ENCODE measurements at regions not wholly inside any gene's neighbourhood (a gene's known extent, or its start where the extent isn't known, plus 50 kb on each side); places are given as distances from the start of the nearest gene placed in this dataset.

- H3K4me3 ChIP-seq (ENCODE audit: low read depth in 2 of 2, low read length in 2 of 2): no peak overlapping the region
- in situ Hi-C loops (cut with HindIII; ENCODE audit: low pct_unique_long_range_greater_than_20kb, low sequenced_read_pairs) (no loop called here), intact Hi-C loops (cut with micrococcal nuclease; ENCODE audit: unreplicated experiment) (no loop called here)
- H3K36me3 ChIP-seq (ENCODE audit: control insufficient read depth, insufficient read depth, low read length): no peaks in the 10 kb centered on the region
- no peak for TF ChIP-seq SIN3A (IDR thresholded peaks at IDR 0.05; ENCODE audit: borderline replicate concordance, insufficient read depth, low read depth, low read length)
- TF ChIP-seq TCF7L2 (IDR thresholded peaks at IDR 0.05; ENCODE audit: low read depth, low read length): no peak
- TF ChIP-seq CTCF (IDR thresholded peaks at IDR 0.05): no peak
- TF ChIP-seq REST (IDR thresholded peaks at IDR 0.05; ENCODE audit: insufficient read depth in 1 of 2, low read depth in 2 of 2, low read length in 1 of 2): no peak
- ChIA-PET CTCF (no interaction called here), POLR2A (no interaction called here)
- no peak overlapping the region for H3K27ac ChIP-seq (ENCODE audit: low read length)
- ATAC-seq (no peak), DNase-seq (ENCODE audit: low read depth, low spot score) (no peak)
- H3K9me3 ChIP-seq (ENCODE audit: control insufficient read depth, insufficient read depth, low read depth, low read length): no peaks in the 10 kb centered on the region
- no peaks in the 10 kb centered on the region for H3K4me1 ChIP-seq (ENCODE audit: control insufficient read depth, insufficient read depth, low read length)
- H3K27me3 ChIP-seq (ENCODE audit: control insufficient read depth, insufficient read depth, low read length): no peaks in the 10 kb centered on the region
- no TSS peak for BruUV-seq (replicated peaks)
These were observed 253.9 kb upstream of the MAN1A1 start for GRCh38 chr6:119603501-119603900.

GRCh38 chr6:119602215-119603178, 252.9 kb upstream of the MAN1A1 start:
- intact Hi-C loops (cut with micrococcal nuclease; ENCODE audit: unreplicated experiment): no loop called here
- CTCF ChIA-PET: no interaction called here
- ATAC-seq: no peak

More at GRCh38 chr6:119602215-119603178, 252.9 kb upstream of the MAN1A1 start:
- H3K36me3 ChIP-seq (ENCODE audit: control insufficient read depth, insufficient read depth, low read length): no peaks in the 10 kb centered on the region
- no peak for TF ChIP-seq POLR2AphosphoS5 (IDR thresholded peaks at IDR 0.05; ENCODE audit: low read depth, low read length)
- no peak for TF ChIP-seq REST (IDR thresholded peaks at IDR 0.05; ENCODE audit: insufficient read depth in 1 of 2, low read depth in 2 of 2, low read length in 1 of 2)
- no peak for TF ChIP-seq CTCF (IDR thresholded peaks at IDR 0.05)
- no peak for TF ChIP-seq TCF7L2 (IDR thresholded peaks at IDR 0.05; ENCODE audit: low read depth, low read length)
- TF ChIP-seq SIN3A (IDR thresholded peaks at IDR 0.05; ENCODE audit: borderline replicate concordance, insufficient read depth, low read depth, low read length): no peak
- in situ Hi-C loops (cut with HindIII; ENCODE audit: low pct_unique_long_range_greater_than_20kb, low sequenced_read_pairs): no loop called here
- H3K27me3 ChIP-seq (ENCODE audit: control insufficient read depth, insufficient read depth, low read length): no peaks in the 10 kb centered on the region
- H3K4me3 ChIP-seq (ENCODE audit: low read depth in 2 of 2, low read length in 2 of 2): no peak overlapping the region
- no peak overlapping the region for H3K27ac ChIP-seq (ENCODE audit: low read length)
- no peak for DNase-seq (ENCODE audit: low read depth, low spot score)
- POLR2A ChIA-PET: no interaction called here
- no peaks in the 10 kb centered on the region for H3K4me1 ChIP-seq (ENCODE audit: control insufficient read depth, insufficient read depth, low read length)
- BruUV-seq (replicated peaks): no TSS peak
- H3K9me3 ChIP-seq (ENCODE audit: control insufficient read depth, insufficient read depth, low read depth, low read length): no peaks in the 10 kb centered on the region
